ENCODE measurements at regions not wholly inside any gene's neighbourhood (a gene's known extent, or its start where the extent isn't known, plus 50 kb on each side); places are given as distances from the start of the nearest gene placed in this dataset.

DNA sequence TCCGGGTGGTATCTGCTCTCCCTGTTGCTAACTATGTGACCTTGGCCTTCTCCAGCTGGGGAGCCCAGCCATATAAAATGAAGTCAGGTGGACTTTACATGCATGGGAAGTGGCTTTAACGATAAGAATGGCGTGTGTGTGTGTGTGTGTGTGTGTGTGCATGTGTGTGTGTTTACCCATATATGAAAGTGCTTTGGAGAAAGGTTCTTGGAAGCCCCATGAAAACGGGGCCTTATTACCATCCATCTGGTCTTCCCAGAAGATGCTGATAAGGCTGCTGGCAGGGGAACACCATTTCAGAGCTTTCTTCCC lies 94.8 kb downstream of the LRRC74A start:
- TF ChIP-seq POLR2A (IDR thresholded peaks at IDR 0.05; ENCODE audit: low read length) = no peak
- TF ChIP-seq GATA1 (IDR thresholded peaks at IDR 0.05; ENCODE audit: low read depth, low read length) = no peak

Measured in erythroblast (primary cell).